NB4 (cell line): ENCODE measurements at regions not wholly inside any gene's neighbourhood (a gene's known extent, or its start where the extent isn't known, plus 50 kb on each side); places are given as distances from the start of the nearest gene placed in this dataset.

ENCODE experiments used
- CTCF ChIP-seq: IDR thresholded peaks from one replicate; pipeline ENCODE4 v1.5.1; 2012; ENCODE audit warnings: low read depth, low read length
- POLR2A ChIP-seq: IDR thresholded peaks from 2 replicates; pipeline ENCODE4 v1.6.1; 2011; ENCODE audit warnings: mild to moderate bottlenecking; ENCODE audit not compliant: insufficient read length; ENCODE audit errors: extremely low read depth

- no peak for TF ChIP-seq POLR2A
- no peak for TF ChIP-seq CTCF
These were observed 786.6 kb upstream of the RAB6C start for GRCh38 chr2:129192841-129193253.
